ENCODE measurements at regions not wholly inside any gene's neighbourhood (a gene's known extent, or its start where the extent isn't known, plus 50 kb on each side); places are given as distances from the start of the nearest gene placed in this dataset.

Small RNA genes in the stretch of these regions (small RNA-seq; reads per million reads assigned to genes)
- 0 reads per million in 6 experiments for gene RF00019
- 0 reads per million in 6 experiments for gene RF00096
- 0 reads per million in 6 experiments for gene RNU6-901P

Data from A549 (cell line).